Osteoblast (primary cell): ENCODE measurements at regions not wholly inside any gene's neighbourhood (a gene's known extent, or its start where the extent isn't known, plus 50 kb on each side); places are given as distances from the start of the nearest gene placed in this dataset.
A peak's percentile ranks its signal among the peaks of the same experiment; 100 is the strongest.

ENCODE experiments used
- DNase-seq: peaks from one replicate; pipeline ENCODE4 v3.0.0; 2011; ENCODE audit warnings: low spot score, mixed read lengths; ENCODE audit not compliant: insufficient read length; ENCODE audit errors: missing footprints
- H2AFZ ChIP-seq: 2 replicates; pipeline ENCODE4 v1.6.0; 2011; ENCODE audit warnings: mild to moderate bottlenecking, low read length
- H3K27ac ChIP-seq: 2 replicates; pipeline ENCODE4 v1.5.1; 2011; ENCODE audit warnings: mild to moderate bottlenecking, low read depth, low read length, moderate library complexity
- H3K27me3 ChIP-seq: 2 replicates; pipeline ENCODE4 v1.6.0; 2012; ENCODE audit warnings: mild to moderate bottlenecking, control low read depth, inconsistent platforms, low read length, moderate library complexity; ENCODE audit not compliant: insufficient read depth
- H3K36me3 ChIP-seq: 2 replicates; pipeline ENCODE4 v1.5.1; 2011; ENCODE audit warnings: mild to moderate bottlenecking, low read length, control low read depth, moderate library complexity; ENCODE audit not compliant: insufficient read depth
- H3K4me1 ChIP-seq: 2 replicates; pipeline ENCODE4 v1.5.1; 2011; ENCODE audit warnings: mild to moderate bottlenecking, low read length, control low read depth, moderate library complexity; ENCODE audit not compliant: insufficient read depth
- H3K4me2 ChIP-seq: 2 replicates; pipeline ENCODE4 v1.6.0; 2011; ENCODE audit warnings: mild to moderate bottlenecking, low read length; ENCODE audit not compliant: insufficient read depth
- H3K4me3 ChIP-seq: fragments of 200-600 bp; sonication (generic); 3 replicates; pipeline ENCODE4 v1.5.1; 2012; ENCODE audit warnings: mild to moderate bottlenecking, low read length, inconsistent platforms; ENCODE audit not compliant: insufficient read depth
- H3K79me2 ChIP-seq: 2 replicates; pipeline ENCODE4 v1.6.0; 2012; ENCODE audit warnings: mild to moderate bottlenecking, low read length, control low read depth, inconsistent platforms; ENCODE audit not compliant: insufficient read depth
- H3K9me3 ChIP-seq: 2 replicates; pipeline ENCODE4 v1.5.1; 2011; ENCODE audit warnings: low read depth, low read length, control low read depth
- H4K20me1 ChIP-seq: 2 replicates; pipeline ENCODE4 v1.6.0; 2012; ENCODE audit warnings: mild to moderate bottlenecking, low read length, control low read depth; ENCODE audit not compliant: insufficient read depth
- TF ChIP-seq, protein P1 (sequence below): IDR thresholded peaks from 2 replicates; pipeline ENCODE4 v1.5.1; 2011; ENCODE audit warnings: mild to moderate bottlenecking, low read depth, low read length, moderate library complexity; ENCODE audit errors: extremely low read depth

DNA sequence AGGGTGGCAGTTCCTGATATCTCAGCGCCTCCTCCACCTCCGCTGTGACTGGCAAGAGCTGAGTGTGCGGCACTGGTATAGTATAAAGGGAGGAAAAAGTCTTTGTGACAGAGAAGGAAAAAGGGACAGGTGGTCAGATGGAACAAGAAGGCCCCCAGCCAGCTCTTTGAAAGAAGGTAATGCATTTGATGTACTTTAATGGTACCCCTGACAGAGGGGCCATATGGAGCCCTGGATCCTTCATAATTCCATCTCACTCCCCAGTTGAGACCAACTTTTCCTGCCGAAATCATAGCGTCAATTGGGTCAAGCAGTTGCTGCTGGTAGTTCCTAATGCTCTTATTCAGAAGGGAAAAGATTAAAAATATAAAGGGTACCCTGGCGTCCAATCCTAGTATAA lies 198.2 kb downstream of the ZNF326 start:
- no peaks in the 10 kb centered on the region for H3K79me2 ChIP-seq
- H3K36me3 ChIP-seq: no peaks in the 10 kb centered on the region
- H3K9me3 ChIP-seq: no peaks in the 10 kb centered on the region
- no peak overlapping the region for H3K4me3 ChIP-seq
- no peak overlapping the region for H2AFZ ChIP-seq
- no peaks in the 10 kb centered on the region for H3K4me1 ChIP-seq
- no peak for DNase-seq
- TF ChIP-seq, protein P1, sequence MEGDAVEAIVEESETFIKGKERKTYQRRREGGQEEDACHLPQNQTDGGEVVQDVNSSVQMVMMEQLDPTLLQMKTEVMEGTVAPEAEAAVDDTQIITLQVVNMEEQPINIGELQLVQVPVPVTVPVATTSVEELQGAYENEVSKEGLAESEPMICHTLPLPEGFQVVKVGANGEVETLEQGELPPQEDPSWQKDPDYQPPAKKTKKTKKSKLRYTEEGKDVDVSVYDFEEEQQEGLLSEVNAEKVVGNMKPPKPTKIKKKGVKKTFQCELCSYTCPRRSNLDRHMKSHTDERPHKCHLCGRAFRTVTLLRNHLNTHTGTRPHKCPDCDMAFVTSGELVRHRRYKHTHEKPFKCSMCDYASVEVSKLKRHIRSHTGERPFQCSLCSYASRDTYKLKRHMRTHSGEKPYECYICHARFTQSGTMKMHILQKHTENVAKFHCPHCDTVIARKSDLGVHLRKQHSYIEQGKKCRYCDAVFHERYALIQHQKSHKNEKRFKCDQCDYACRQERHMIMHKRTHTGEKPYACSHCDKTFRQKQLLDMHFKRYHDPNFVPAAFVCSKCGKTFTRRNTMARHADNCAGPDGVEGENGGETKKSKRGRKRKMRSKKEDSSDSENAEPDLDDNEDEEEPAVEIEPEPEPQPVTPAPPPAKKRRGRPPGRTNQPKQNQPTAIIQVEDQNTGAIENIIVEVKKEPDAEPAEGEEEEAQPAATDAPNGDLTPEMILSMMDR: no peak
- no peaks in the 10 kb centered on the region for H4K20me1 ChIP-seq
- H3K27ac ChIP-seq: no peak overlapping the region
- no peaks in the 10 kb centered on the region for H3K27me3 ChIP-seq
- H3K4me2 ChIP-seq: no peak overlapping the region

DNA sequence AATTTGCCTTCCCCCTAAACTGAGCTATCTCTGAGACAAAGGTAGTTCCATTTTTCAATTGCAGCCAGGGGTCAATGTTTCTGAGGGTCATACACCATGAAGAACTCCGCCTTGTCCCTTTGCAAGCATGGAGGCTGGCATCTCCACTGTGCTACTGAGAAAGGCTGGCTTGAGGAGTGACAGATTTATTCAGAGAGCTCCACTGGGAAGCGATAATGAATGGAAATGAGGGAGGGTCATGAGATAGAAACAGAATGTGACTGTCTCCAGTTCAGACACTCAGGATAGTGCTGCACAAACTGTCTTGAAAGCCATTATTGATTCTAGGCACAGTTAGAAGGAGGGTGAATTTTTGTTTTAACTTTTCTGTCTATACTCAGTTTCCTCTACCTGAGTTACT lies 197.5 kb downstream of the ZNF326 start:
- TF ChIP-seq, protein P1: no peak
- Histone ChIP-seq H3K79me2 (no peaks in the 10 kb centered on the region), H3K9me3 (no peaks in the 10 kb centered on the region), H3K4me3 (no peak overlapping the region), H3K4me2 (no peak overlapping the region), H4K20me1 (no peaks in the 10 kb centered on the region), H2AFZ (no peak overlapping the region), H3K27me3 (no peaks in the 10 kb centered on the region), H3K36me3 (no peaks in the 10 kb centered on the region), H3K27ac (no peak overlapping the region), H3K4me1 (no peaks in the 10 kb centered on the region)
- DNase-seq: no peak

DNA sequence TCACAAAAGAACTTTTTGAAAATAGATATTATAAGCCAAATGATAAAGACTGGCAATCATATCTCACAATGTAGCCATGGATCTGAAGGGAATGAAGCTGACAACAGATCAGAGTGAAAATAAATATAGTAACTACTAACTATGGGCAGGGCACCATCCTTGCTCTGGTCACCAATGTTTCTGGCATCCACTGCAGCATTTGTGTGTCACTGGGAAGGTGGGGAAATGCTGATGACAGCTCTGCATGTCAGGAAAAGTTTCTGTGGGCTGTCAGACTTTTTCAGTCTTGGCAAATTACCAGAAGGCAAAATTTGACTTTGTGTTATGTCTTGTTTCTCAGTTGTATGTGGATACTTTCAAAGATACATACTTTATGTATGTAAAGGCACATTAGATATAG lies 195.6 kb downstream of the ZNF326 start:
- no peaks in the 10 kb centered on the region for H3K4me1 ChIP-seq
- H3K4me2 ChIP-seq: no peak overlapping the region
- TF ChIP-seq, protein P1: no peak
- no peaks in the 10 kb centered on the region for H3K79me2 ChIP-seq
- H2AFZ ChIP-seq: no peak overlapping the region
- peak; percentile 31 for DNase-seq
- no peak overlapping the region for H3K4me3 ChIP-seq
- no peaks in the 10 kb centered on the region for H3K9me3 ChIP-seq
- no peaks in the 10 kb centered on the region for H3K27me3 ChIP-seq
- H3K27ac ChIP-seq: no peak overlapping the region
- no peaks in the 10 kb centered on the region for H3K36me3 ChIP-seq
- H4K20me1 ChIP-seq: no peaks in the 10 kb centered on the region

DNA sequence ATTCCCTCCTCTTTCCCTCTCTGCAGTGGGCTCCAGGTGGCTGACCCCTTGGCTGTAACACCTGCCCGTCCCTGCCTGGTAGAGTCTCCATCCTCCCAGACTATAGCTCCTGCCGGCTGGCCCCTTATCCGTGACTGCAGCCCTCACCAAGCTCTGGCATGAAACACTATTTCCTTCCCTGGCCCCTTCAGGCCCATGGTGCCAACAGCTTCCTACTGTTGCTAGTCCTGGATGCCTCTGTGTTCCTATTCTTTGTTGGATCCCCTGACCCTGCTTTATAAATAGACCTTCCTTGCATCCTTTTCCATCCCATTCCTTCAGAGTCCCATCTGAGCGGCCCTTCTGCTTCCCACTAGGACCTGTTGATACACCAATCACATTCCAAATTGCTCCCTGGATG lies 195.0 kb downstream of the ZNF326 start:
- no peaks in the 10 kb centered on the region for H3K9me3 ChIP-seq
- no peaks in the 10 kb centered on the region for H3K4me1 ChIP-seq
- H3K4me3 ChIP-seq: no peak overlapping the region
- no peaks in the 10 kb centered on the region for H3K79me2 ChIP-seq
- H3K27me3 ChIP-seq: no peaks in the 10 kb centered on the region
- no peak for DNase-seq
- no peak overlapping the region for H3K27ac ChIP-seq
- no peak overlapping the region for H3K4me2 ChIP-seq
- no peaks in the 10 kb centered on the region for H4K20me1 ChIP-seq
- H2AFZ ChIP-seq: no peak overlapping the region
- TF ChIP-seq, protein P1: no peak
- no peaks in the 10 kb centered on the region for H3K36me3 ChIP-seq
